ENCODE measurements at regions not wholly inside any gene's neighbourhood (a gene's known extent, or its start where the extent isn't known, plus 50 kb on each side); places are given as distances from the start of the nearest gene placed in this dataset.

- TF ChIP-seq NFATC4 (CRISPR knock-in tag; IDR thresholded peaks at IDR 0.05) (no peak), ZNF512 (CRISPR knock-in tag; IDR thresholded peaks at IDR 0.05; ENCODE audit: borderline replicate concordance) (no peak)
Measured at GRCh38 chr6:22756365-22756764, 187.0 kb downstream of the HDGFL1 start (continued).

- Mint-ChIP-seq H3K27me3 (ENCODE audit: low read depth) (no peaks in the 10 kb centered on the region), H3K9me3 (0 out of 2 replicates have a peak, but pooled peaks cover 3% of the 10 kb centered on the region), H3K4me1 (no peaks in the 10 kb centered on the region), H3K4me3 (no peak overlapping the region), H3K36me3 (no peaks in the 10 kb centered on the region), H3K27ac (no peak overlapping the region)
- no peak for DNase-seq (ENCODE audit: low spot score)
- POLR2A ChIA-PET, result no interaction called here
- CTCF ChIA-PET, result no interaction called here
- no peak for TF ChIP-seq CREM (CRISPR knock-in tag; IDR thresholded peaks at IDR 0.05)
- no peak for TF ChIP-seq CDX4 (CRISPR knock-in tag; IDR thresholded peaks at IDR 0.05; ENCODE audit: borderline replicate concordance)
- no peak for TF ChIP-seq SMAD4 (CRISPR knock-in tag; IDR thresholded peaks at IDR 0.05)
- no peak for TF ChIP-seq ATF2 (CRISPR knock-in tag; IDR thresholded peaks at IDR 0.05; ENCODE audit: borderline replicate concordance, low read depth)
- no peak for TF ChIP-seq TCF7 (CRISPR knock-in tag; IDR thresholded peaks at IDR 0.05; ENCODE audit: low read depth)
- TF ChIP-seq ZNF512 (CRISPR knock-in tag; IDR thresholded peaks at IDR 0.05; ENCODE audit: borderline replicate concordance), result no peak
- no peak for TF ChIP-seq ZBTB21 (CRISPR knock-in tag; IDR thresholded peaks at IDR 0.05; ENCODE audit: borderline replicate concordance)
- TF ChIP-seq ZNF671 (CRISPR knock-in tag; IDR thresholded peaks at IDR 0.05), result no peak
- TF ChIP-seq ZMAT4 (CRISPR knock-in tag; IDR thresholded peaks at IDR 0.05), result no peak
- TF ChIP-seq ERG (CRISPR knock-in tag; IDR thresholded peaks at IDR 0.05), result no peak
- TF ChIP-seq ETV6 (CRISPR knock-in tag; IDR thresholded peaks at IDR 0.05), result no peak
- no peak for TF ChIP-seq NFYB (CRISPR knock-in tag; conservative IDR thresholded peaks at IDR 0.05; ENCODE audit: low read depth)
- TF ChIP-seq ZNF416 (CRISPR knock-in tag; IDR thresholded peaks at IDR 0.05), result no peak
- TF ChIP-seq IRF2 (CRISPR knock-in tag; IDR thresholded peaks at IDR 0.05; ENCODE audit: borderline replicate concordance, low read depth), result no peak
- TF ChIP-seq GRHL2 (CRISPR knock-in tag; IDR thresholded peaks at IDR 0.05; ENCODE audit: insufficient replicate concordance, severe bottlenecking), result no peak
- TF ChIP-seq HMGA2 (CRISPR knock-in tag; IDR thresholded peaks at IDR 0.05), result no peak
- TF ChIP-seq AFF4 (CRISPR knock-in tag; IDR thresholded peaks at IDR 0.05; ENCODE audit: borderline replicate concordance), result no peak
- ATAC-seq, result no peak
Measured at GRCh38 chr6:22764496-22764895, 195.1 kb downstream of the HDGFL1 start.
